GM23338 (cell line): ENCODE measurements at regions not wholly inside any gene's neighbourhood (a gene's known extent, or its start where the extent isn't known, plus 50 kb on each side); places are given as distances from the start of the nearest gene placed in this dataset.

Source experiments
- ATAC-seq: fragments of 200-7000 bp; cut with Tn5 transposase; 3 replicates; pipeline ENCODE4 v1.9.1; 2020
- DNase-seq: peaks from one replicate; pipeline ENCODE4 v3.0.0-alpha.2; 2015; ENCODE audit warnings: low spot score
- H2AFZ ChIP-seq: fragments of 200-600 bp; sonication (generic); 2 replicates; pipeline ENCODE4 v1.8.0; 2016; ENCODE audit warnings: antibody characterized with exemption, mild to moderate bottlenecking, moderate library complexity
- H3F3A ChIP-seq: fragments of 200-600 bp; sonication (generic); replicated peaks from 2 replicates; pipeline ENCODE4 v1.8.0; 2017; ENCODE audit warnings: antibody characterized with exemption, mixed run types, low read depth
- H3K27ac ChIP-seq: fragments of 200-600 bp; sonication (generic); 2 replicates; pipeline ENCODE4 v1.6.1; 2016; ENCODE audit warnings: low read depth
- H3K27me3 ChIP-seq: fragments of 200-600 bp; sonication (generic); 2 replicates; pipeline ENCODE4 v1.8.0; 2016; ENCODE audit warnings: mild to moderate bottlenecking, mixed run types, moderate library complexity; ENCODE audit not compliant: insufficient read depth
- H3K36me3 ChIP-seq: fragments of 200-600 bp; sonication (generic); 2 replicates; pipeline ENCODE4 v1.8.0; 2016; ENCODE audit warnings: mild to moderate bottlenecking; ENCODE audit not compliant: insufficient read depth
- H3K4me1 ChIP-seq: fragments of 200-600 bp; sonication (generic); 2 replicates; pipeline ENCODE4 v1.8.0; 2016; ENCODE audit warnings: mild to moderate bottlenecking, moderate library complexity; ENCODE audit not compliant: insufficient read depth
- H3K4me2 ChIP-seq: fragments of 200-600 bp; sonication (generic); 2 replicates; pipeline ENCODE4 v1.7.1; 2017; ENCODE audit warnings: mixed run types
- H3K4me3 ChIP-seq: fragments of 200-600 bp; sonication (generic); 2 replicates; pipeline ENCODE4 v1.6.1; 2016; ENCODE audit warnings: mixed run types
- H3K79me2 ChIP-seq: fragments of 200-600 bp; sonication (generic); replicated peaks from 2 replicates; pipeline ENCODE4 v1.8.0; 2017; ENCODE audit warnings: mild to moderate bottlenecking; ENCODE audit not compliant: insufficient read depth
- H3K9me2 ChIP-seq: fragments of 200-600 bp; sonication (generic); 2 replicates; pipeline ENCODE4 v1.8.0; 2017; ENCODE audit not compliant: insufficient read depth
- H4K20me1 ChIP-seq: fragments of 200-600 bp; sonication (generic); replicated peaks from 2 replicates; pipeline ENCODE4 v1.8.0; 2017; ENCODE audit warnings: mild to moderate bottlenecking; ENCODE audit not compliant: insufficient read depth
- H3K27ac Mint-ChIP-seq: 2 replicates; pipeline ENCODE4 v1.8.0; 2020; ENCODE audit warnings: inconsistent platforms, mild to moderate bottlenecking, moderate library complexity, mixed read lengths
- H3K27me3 Mint-ChIP-seq: 3 replicates; pipeline ENCODE4 v1.8.0; 2022; ENCODE audit warnings: low read depth, mild to moderate bottlenecking, moderate library complexity, mixed read lengths, inconsistent platforms; ENCODE audit not compliant: insufficient read depth, poor library complexity
- H3K36me3 Mint-ChIP-seq: 3 replicates; pipeline ENCODE4 v1.8.0; 2021; ENCODE audit warnings: low read depth, mild to moderate bottlenecking, inconsistent platforms, moderate library complexity, mixed read lengths
- H3K4me1 Mint-ChIP-seq: 3 replicates; pipeline ENCODE4 v1.8.0; 2020; ENCODE audit warnings: mild to moderate bottlenecking, inconsistent platforms, mixed read lengths
- H3K4me3 Mint-ChIP-seq: 3 replicates; pipeline ENCODE4 v1.8.0; 2021; ENCODE audit warnings: moderate library complexity, mild to moderate bottlenecking, inconsistent platforms, mixed read lengths
- H3K9me3 Mint-ChIP-seq: 3 replicates; pipeline ENCODE4 v1.8.0; 2020; ENCODE audit warnings: moderate library complexity, mild to moderate bottlenecking, inconsistent platforms, mixed read lengths
- EZH2phosphoT487 ChIP-seq: fragments of 200-600 bp; sonication (generic); IDR thresholded peaks from one replicate; pipeline ENCODE4 v1.8.1; 2018; ENCODE audit warnings: antibody characterized with exemption; ENCODE audit not compliant: unreplicated experiment
- NANOG ChIP-seq: IDR thresholded peaks from 2 replicates; pipeline ENCODE4 v1.6.1; 2016; ENCODE audit warnings: antibody characterized with exemption, borderline replicate concordance
- POLR2AphosphoS5 ChIP-seq: IDR thresholded peaks from 2 replicates; pipeline ENCODE4 v1.6.1; 2016; ENCODE audit warnings: antibody characterized with exemption, low read depth
- REST ChIP-seq: IDR thresholded peaks from one replicate; pipeline ENCODE4 v1.6.1; 2018; ENCODE audit warnings: antibody characterized with exemption; ENCODE audit not compliant: unreplicated experiment
- STAT1 ChIP-seq: IDR thresholded peaks from one replicate; pipeline ENCODE4 v1.6.1; 2016; ENCODE audit warnings: antibody characterized with exemption; ENCODE audit not compliant: unreplicated experiment
- ZNF114 ChIP-seq: fragments of 250-450 bp; sonication (Bioruptor Pico); IDR thresholded peaks from 2 replicates; pipeline ENCODE4 v1.5.0; 2020; ENCODE audit warnings: mild to moderate bottlenecking, moderate library complexity
- ZNF331 ChIP-seq: fragments of 250-450 bp; sonication (Bioruptor Pico); IDR thresholded peaks from 2 replicates; pipeline ENCODE4 v1.5.0; 2020; ENCODE audit warnings: low read depth, mild to moderate bottlenecking, moderate library complexity
- ZNF462 ChIP-seq: fragments of 250-450 bp; sonication (Bioruptor Pico); IDR thresholded peaks from 2 replicates; pipeline ENCODE4 v1.5.0; 2020; ENCODE audit warnings: mild to moderate bottlenecking, moderate library complexity
- TF ChIP-seq, protein P1 (sequence below): IDR thresholded peaks from 2 replicates; pipeline ENCODE4 v1.6.1; 2016; ENCODE audit warnings: antibody characterized with exemption
- TF ChIP-seq, protein P2 (sequence below), 2 experiments: fragments of 200-600 bp in 1 of 2; sonication (generic) in 1 of 2; conservative IDR thresholded peaks; 2 replicates each; pipeline versions ENCODE4 v1.5.1 to v1.6.1; 2016 to 2017; ENCODE audit warnings: antibody characterized with exemption in 2 of 2, low read depth in 2 of 2, mild to moderate bottlenecking in 2 of 2, moderate library complexity in 1 of 2

GRCh38 chr5:135108992-135109391 lies 75.0 kb upstream of the PITX1 start:
- no peaks in the 10 kb centered on the region for H3K27me3 ChIP-seq
- no peak overlapping the region for H3K4me2 ChIP-seq
- H3K4me3 ChIP-seq = no peak overlapping the region
- H3K4me1 Mint-ChIP-seq = peaks cover 2% of the 10 kb centered on the region; the same call in 1 of the 3 replicates
- H3K4me1 ChIP-seq = no peaks in the 10 kb centered on the region
- no peak for ATAC-seq
- H3K9me3 Mint-ChIP-seq = no peaks in the 10 kb centered on the region
- no peaks in the 10 kb centered on the region for H3F3A ChIP-seq
- no peaks in the 10 kb centered on the region for H3K79me2 ChIP-seq
- no peaks in the 10 kb centered on the region for H4K20me1 ChIP-seq
- H2AFZ ChIP-seq = no peak overlapping the region
- peaks cover 14% of the 10 kb centered on the region for H3K27me3 Mint-ChIP-seq
- H3K36me3 ChIP-seq = no peaks in the 10 kb centered on the region
- DNase-seq = no peak
- no peak overlapping the region for H3K4me3 Mint-ChIP-seq
- no peak overlapping the region for H3K27ac ChIP-seq
- H3K9me2 ChIP-seq = no peaks in the 10 kb centered on the region
- TF ChIP-seq, protein P1, sequence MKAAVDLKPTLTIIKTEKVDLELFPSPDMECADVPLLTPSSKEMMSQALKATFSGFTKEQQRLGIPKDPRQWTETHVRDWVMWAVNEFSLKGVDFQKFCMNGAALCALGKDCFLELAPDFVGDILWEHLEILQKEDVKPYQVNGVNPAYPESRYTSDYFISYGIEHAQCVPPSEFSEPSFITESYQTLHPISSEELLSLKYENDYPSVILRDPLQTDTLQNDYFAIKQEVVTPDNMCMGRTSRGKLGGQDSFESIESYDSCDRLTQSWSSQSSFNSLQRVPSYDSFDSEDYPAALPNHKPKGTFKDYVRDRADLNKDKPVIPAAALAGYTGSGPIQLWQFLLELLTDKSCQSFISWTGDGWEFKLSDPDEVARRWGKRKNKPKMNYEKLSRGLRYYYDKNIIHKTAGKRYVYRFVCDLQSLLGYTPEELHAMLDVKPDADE = no peak
- TF ChIP-seq NANOG (no peak), ZNF462 (CRISPR knock-in tag) (no peak), ZNF331 (no peak)
- H3K27ac Mint-ChIP-seq = no peak overlapping the region
- H3K36me3 Mint-ChIP-seq = no peaks in the 10 kb centered on the region

DNA sequence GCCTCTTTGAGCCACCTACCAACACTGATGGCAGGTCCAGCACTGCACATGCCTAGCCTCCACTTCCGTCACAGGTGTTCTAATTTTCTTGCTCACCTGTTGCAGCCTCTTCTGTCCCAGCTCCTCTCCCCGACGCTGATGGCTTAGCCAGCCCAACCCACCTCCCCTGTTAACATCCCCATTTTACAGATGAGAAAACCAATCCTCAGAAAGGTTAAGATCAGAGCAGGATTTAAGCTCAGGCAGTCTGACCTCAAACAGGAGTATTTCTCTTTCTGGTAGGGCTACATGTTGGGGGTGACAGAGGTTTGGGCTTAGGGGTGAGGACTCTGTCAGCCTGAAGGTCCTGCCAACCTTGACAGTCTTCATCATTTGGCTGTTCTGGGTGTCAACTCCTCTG lies 74.5 kb upstream of the PITX1 start:
- Histone ChIP-seq H3K4me1 (no peaks in the 10 kb centered on the region), H4K20me1 (no peaks in the 10 kb centered on the region), H3F3A (no peaks in the 10 kb centered on the region), H3K4me2 (no peak overlapping the region), H3K79me2 (no peaks in the 10 kb centered on the region), H3K9me2 (no peaks in the 10 kb centered on the region), H3K36me3 (no peaks in the 10 kb centered on the region), H3K27me3 (no peaks in the 10 kb centered on the region), H3K27ac (no peak overlapping the region), H2AFZ (no peak overlapping the region), H3K4me3 (no peak overlapping the region)
- Mint-ChIP-seq H3K27me3 (peaks cover 14% of the 10 kb centered on the region), H3K36me3 (no peaks in the 10 kb centered on the region), H3K4me3 (no peak overlapping the region), H3K27ac (no peak overlapping the region), H3K9me3 (no peaks in the 10 kb centered on the region), H3K4me1 (peaks cover 2% of the 10 kb centered on the region; the same call in 1 of the 3 replicates)
- DNase-seq (no peak), ATAC-seq (no peak)
- no peak for TF ChIP-seq ZNF114
- TF ChIP-seq, protein P2, sequence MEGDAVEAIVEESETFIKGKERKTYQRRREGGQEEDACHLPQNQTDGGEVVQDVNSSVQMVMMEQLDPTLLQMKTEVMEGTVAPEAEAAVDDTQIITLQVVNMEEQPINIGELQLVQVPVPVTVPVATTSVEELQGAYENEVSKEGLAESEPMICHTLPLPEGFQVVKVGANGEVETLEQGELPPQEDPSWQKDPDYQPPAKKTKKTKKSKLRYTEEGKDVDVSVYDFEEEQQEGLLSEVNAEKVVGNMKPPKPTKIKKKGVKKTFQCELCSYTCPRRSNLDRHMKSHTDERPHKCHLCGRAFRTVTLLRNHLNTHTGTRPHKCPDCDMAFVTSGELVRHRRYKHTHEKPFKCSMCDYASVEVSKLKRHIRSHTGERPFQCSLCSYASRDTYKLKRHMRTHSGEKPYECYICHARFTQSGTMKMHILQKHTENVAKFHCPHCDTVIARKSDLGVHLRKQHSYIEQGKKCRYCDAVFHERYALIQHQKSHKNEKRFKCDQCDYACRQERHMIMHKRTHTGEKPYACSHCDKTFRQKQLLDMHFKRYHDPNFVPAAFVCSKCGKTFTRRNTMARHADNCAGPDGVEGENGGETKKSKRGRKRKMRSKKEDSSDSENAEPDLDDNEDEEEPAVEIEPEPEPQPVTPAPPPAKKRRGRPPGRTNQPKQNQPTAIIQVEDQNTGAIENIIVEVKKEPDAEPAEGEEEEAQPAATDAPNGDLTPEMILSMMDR (conservative IDR thresholded peaks at IDR 0.05; ENCODE audit: low read depth in 2 of 2) = no peak
- TF ChIP-seq EZH2phosphoT487 = no peak
- no peak for TF ChIP-seq ZNF331
- TF ChIP-seq REST = no peak
- no peak for TF ChIP-seq STAT1
- TF ChIP-seq POLR2AphosphoS5 = no peak
